GM23338 (cell line): ENCODE measurements at regions not wholly inside any gene's neighbourhood (a gene's known extent, or its start where the extent isn't known, plus 50 kb on each side); places are given as distances from the start of the nearest gene placed in this dataset.

ENCODE experiments used
- ATAC-seq: fragments of 200-7000 bp; cut with Tn5 transposase; 3 replicates; pipeline ENCODE4 v1.9.1; 2020
- DNase-seq: peaks from one replicate; pipeline ENCODE4 v3.0.0-alpha.2; 2015; ENCODE audit warnings: low spot score
- H2AFZ ChIP-seq: fragments of 200-600 bp; sonication (generic); 2 replicates; pipeline ENCODE4 v1.8.0; 2016; ENCODE audit warnings: antibody characterized with exemption, mild to moderate bottlenecking, moderate library complexity
- H3F3A ChIP-seq: fragments of 200-600 bp; sonication (generic); replicated peaks from 2 replicates; pipeline ENCODE4 v1.8.0; 2017; ENCODE audit warnings: antibody characterized with exemption, mixed run types, low read depth
- H3K27ac ChIP-seq: fragments of 200-600 bp; sonication (generic); 2 replicates; pipeline ENCODE4 v1.6.1; 2016; ENCODE audit warnings: low read depth
- H3K27me3 ChIP-seq: fragments of 200-600 bp; sonication (generic); 2 replicates; pipeline ENCODE4 v1.8.0; 2016; ENCODE audit warnings: mild to moderate bottlenecking, mixed run types, moderate library complexity; ENCODE audit not compliant: insufficient read depth
- H3K36me3 ChIP-seq: fragments of 200-600 bp; sonication (generic); 2 replicates; pipeline ENCODE4 v1.8.0; 2016; ENCODE audit warnings: mild to moderate bottlenecking; ENCODE audit not compliant: insufficient read depth
- H3K4me1 ChIP-seq: fragments of 200-600 bp; sonication (generic); 2 replicates; pipeline ENCODE4 v1.8.0; 2016; ENCODE audit warnings: mild to moderate bottlenecking, moderate library complexity; ENCODE audit not compliant: insufficient read depth
- H3K4me2 ChIP-seq: fragments of 200-600 bp; sonication (generic); 2 replicates; pipeline ENCODE4 v1.7.1; 2017; ENCODE audit warnings: mixed run types
- H3K4me3 ChIP-seq: fragments of 200-600 bp; sonication (generic); 2 replicates; pipeline ENCODE4 v1.6.1; 2016; ENCODE audit warnings: mixed run types
- H3K79me2 ChIP-seq: fragments of 200-600 bp; sonication (generic); replicated peaks from 2 replicates; pipeline ENCODE4 v1.8.0; 2017; ENCODE audit warnings: mild to moderate bottlenecking; ENCODE audit not compliant: insufficient read depth
- H3K9me2 ChIP-seq: fragments of 200-600 bp; sonication (generic); 2 replicates; pipeline ENCODE4 v1.8.0; 2017; ENCODE audit not compliant: insufficient read depth
- H4K20me1 ChIP-seq: fragments of 200-600 bp; sonication (generic); replicated peaks from 2 replicates; pipeline ENCODE4 v1.8.0; 2017; ENCODE audit warnings: mild to moderate bottlenecking; ENCODE audit not compliant: insufficient read depth
- H3K27ac Mint-ChIP-seq: 2 replicates; pipeline ENCODE4 v1.8.0; 2020; ENCODE audit warnings: inconsistent platforms, mild to moderate bottlenecking, moderate library complexity, mixed read lengths
- H3K27me3 Mint-ChIP-seq: 3 replicates; pipeline ENCODE4 v1.8.0; 2022; ENCODE audit warnings: low read depth, mild to moderate bottlenecking, moderate library complexity, mixed read lengths, inconsistent platforms; ENCODE audit not compliant: insufficient read depth, poor library complexity
- H3K36me3 Mint-ChIP-seq: 3 replicates; pipeline ENCODE4 v1.8.0; 2021; ENCODE audit warnings: low read depth, mild to moderate bottlenecking, inconsistent platforms, moderate library complexity, mixed read lengths
- H3K4me1 Mint-ChIP-seq: 3 replicates; pipeline ENCODE4 v1.8.0; 2020; ENCODE audit warnings: mild to moderate bottlenecking, inconsistent platforms, mixed read lengths
- H3K4me3 Mint-ChIP-seq: 3 replicates; pipeline ENCODE4 v1.8.0; 2021; ENCODE audit warnings: moderate library complexity, mild to moderate bottlenecking, inconsistent platforms, mixed read lengths
- H3K9me3 Mint-ChIP-seq: 3 replicates; pipeline ENCODE4 v1.8.0; 2020; ENCODE audit warnings: moderate library complexity, mild to moderate bottlenecking, inconsistent platforms, mixed read lengths
- EZH2 ChIP-seq: fragments of 200-600 bp; sonication (generic); IDR thresholded peaks from one replicate; pipeline ENCODE4 v1.8.0; 2017; ENCODE audit warnings: antibody characterized with exemption, mild to moderate bottlenecking, low read depth; ENCODE audit not compliant: unreplicated experiment
- JUNB ChIP-seq: IDR thresholded peaks from one replicate; pipeline ENCODE4 v1.6.1; 2016; ENCODE audit warnings: antibody characterized with exemption; ENCODE audit not compliant: unreplicated experiment
- POLR2AphosphoS5 ChIP-seq: IDR thresholded peaks from 2 replicates; pipeline ENCODE4 v1.6.1; 2016; ENCODE audit warnings: antibody characterized with exemption, low read depth
- REST ChIP-seq: IDR thresholded peaks from one replicate; pipeline ENCODE4 v1.6.1; 2018; ENCODE audit warnings: antibody characterized with exemption; ENCODE audit not compliant: unreplicated experiment
- STAT1 ChIP-seq: IDR thresholded peaks from one replicate; pipeline ENCODE4 v1.6.1; 2016; ENCODE audit warnings: antibody characterized with exemption; ENCODE audit not compliant: unreplicated experiment
- ZNF114 ChIP-seq: fragments of 250-450 bp; sonication (Bioruptor Pico); IDR thresholded peaks from 2 replicates; pipeline ENCODE4 v1.5.0; 2020; ENCODE audit warnings: mild to moderate bottlenecking, moderate library complexity
- ZNF331 ChIP-seq: fragments of 250-450 bp; sonication (Bioruptor Pico); IDR thresholded peaks from 2 replicates; pipeline ENCODE4 v1.5.0; 2020; ENCODE audit warnings: low read depth, mild to moderate bottlenecking, moderate library complexity
- ZNF462 ChIP-seq: fragments of 250-450 bp; sonication (Bioruptor Pico); IDR thresholded peaks from 2 replicates; pipeline ENCODE4 v1.5.0; 2020; ENCODE audit warnings: mild to moderate bottlenecking, moderate library complexity
- TF ChIP-seq, protein P1 (sequence below), 2 experiments: fragments of 200-600 bp in 1 of 2; sonication (generic) in 1 of 2; conservative IDR thresholded peaks; 2 replicates each; pipeline versions ENCODE4 v1.5.1 to v1.6.1; 2016 to 2017; ENCODE audit warnings: antibody characterized with exemption in 2 of 2, low read depth in 2 of 2, mild to moderate bottlenecking in 2 of 2, moderate library complexity in 1 of 2

- Mint-ChIP-seq H3K9me3 (no peaks in the 10 kb centered on the region), H3K27me3 (no peaks in the 10 kb centered on the region), H3K4me3 (no peak overlapping the region), H3K27ac (no peak overlapping the region), H3K36me3 (no peaks in the 10 kb centered on the region), H3K4me1 (peaks cover 18% of the 10 kb centered on the region)
- no peaks in the 10 kb centered on the region for H3K27me3 ChIP-seq
- ATAC-seq, result peak; percentile 66
- H3K4me2 ChIP-seq, result peak overlapping the region; percentile 45; the same call in 1 of the 2 replicates
- TF ChIP-seq JUNB (no peak), EZH2 (no peak), ZNF331 (CRISPR knock-in tag) (no peak), REST (no peak), STAT1 (no peak), ZNF462 (no peak), POLR2AphosphoS5 (no peak), ZNF114 (CRISPR knock-in tag) (no peak)
- TF ChIP-seq, protein P1, sequence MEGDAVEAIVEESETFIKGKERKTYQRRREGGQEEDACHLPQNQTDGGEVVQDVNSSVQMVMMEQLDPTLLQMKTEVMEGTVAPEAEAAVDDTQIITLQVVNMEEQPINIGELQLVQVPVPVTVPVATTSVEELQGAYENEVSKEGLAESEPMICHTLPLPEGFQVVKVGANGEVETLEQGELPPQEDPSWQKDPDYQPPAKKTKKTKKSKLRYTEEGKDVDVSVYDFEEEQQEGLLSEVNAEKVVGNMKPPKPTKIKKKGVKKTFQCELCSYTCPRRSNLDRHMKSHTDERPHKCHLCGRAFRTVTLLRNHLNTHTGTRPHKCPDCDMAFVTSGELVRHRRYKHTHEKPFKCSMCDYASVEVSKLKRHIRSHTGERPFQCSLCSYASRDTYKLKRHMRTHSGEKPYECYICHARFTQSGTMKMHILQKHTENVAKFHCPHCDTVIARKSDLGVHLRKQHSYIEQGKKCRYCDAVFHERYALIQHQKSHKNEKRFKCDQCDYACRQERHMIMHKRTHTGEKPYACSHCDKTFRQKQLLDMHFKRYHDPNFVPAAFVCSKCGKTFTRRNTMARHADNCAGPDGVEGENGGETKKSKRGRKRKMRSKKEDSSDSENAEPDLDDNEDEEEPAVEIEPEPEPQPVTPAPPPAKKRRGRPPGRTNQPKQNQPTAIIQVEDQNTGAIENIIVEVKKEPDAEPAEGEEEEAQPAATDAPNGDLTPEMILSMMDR (conservative IDR thresholded peaks at IDR 0.05; ENCODE audit: low read depth in 2 of 2), result no peak
- H3F3A ChIP-seq, result no peaks in the 10 kb centered on the region
- H3K9me2 ChIP-seq, result no peaks in the 10 kb centered on the region
- no peaks in the 10 kb centered on the region for H3K36me3 ChIP-seq
- H3K27ac ChIP-seq, result no peak overlapping the region
- H4K20me1 ChIP-seq, result no peaks in the 10 kb centered on the region
- peaks cover 8% of the 10 kb centered on the region; the same call in 1 of the 2 replicates for H3K4me1 ChIP-seq
- H3K4me3 ChIP-seq, result no peak overlapping the region
- DNase-seq, result no peak
- peak overlapping the region; percentile 95; the same call in 1 of the 2 replicates for H2AFZ ChIP-seq
- no peaks in the 10 kb centered on the region for H3K79me2 ChIP-seq
Measured at GRCh38 chr11:109112821-109113280, 309.1 kb upstream of the C11orf87 start.
